NCI-H1694 (cell line): ENCODE measurements at regions not wholly inside any gene's neighbourhood (a gene's known extent, or its start where the extent isn't known, plus 50 kb on each side); places are given as distances from the start of the nearest gene placed in this dataset.
"Not testable (repeated sequence)": the region's sequence is repeated elsewhere in the genome, so short reads cannot be mapped to it uniquely, and the experiment has no call there.

ENCODE experiments used
- DNase-seq: peaks from one replicate; lab custom pipeline; 2025; lab: John Stamatoyannopoulos, UW

GRCh38 chr16:64358291-64358690 is 763.6 kb downstream of the CDH11 start:
- DNase-seq = no peak

GRCh38 chr16:64356267-64356666 is 765.6 kb downstream of the CDH11 start:
- DNase-seq = no peak

DNA sequence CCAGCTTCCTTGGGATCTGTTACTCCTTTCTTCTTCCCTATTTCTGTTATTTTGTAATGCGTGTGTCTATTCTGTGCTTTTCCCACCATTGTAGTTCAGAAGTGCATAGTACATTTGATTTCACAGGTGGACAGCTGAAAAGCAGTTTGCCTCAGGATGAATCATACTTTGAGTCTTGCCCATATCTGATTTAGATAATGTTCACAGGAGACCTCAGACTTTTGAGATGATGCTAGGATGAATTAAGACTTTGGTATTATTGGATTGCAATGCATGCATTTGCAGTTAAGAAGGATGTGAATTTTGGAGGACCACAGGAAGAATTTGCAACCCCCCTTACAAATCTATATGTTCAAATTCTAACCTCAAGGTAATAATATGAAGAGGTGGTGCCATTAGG is 769.6 kb downstream of the CDH11 start:
- no peak for DNase-seq

DNA sequence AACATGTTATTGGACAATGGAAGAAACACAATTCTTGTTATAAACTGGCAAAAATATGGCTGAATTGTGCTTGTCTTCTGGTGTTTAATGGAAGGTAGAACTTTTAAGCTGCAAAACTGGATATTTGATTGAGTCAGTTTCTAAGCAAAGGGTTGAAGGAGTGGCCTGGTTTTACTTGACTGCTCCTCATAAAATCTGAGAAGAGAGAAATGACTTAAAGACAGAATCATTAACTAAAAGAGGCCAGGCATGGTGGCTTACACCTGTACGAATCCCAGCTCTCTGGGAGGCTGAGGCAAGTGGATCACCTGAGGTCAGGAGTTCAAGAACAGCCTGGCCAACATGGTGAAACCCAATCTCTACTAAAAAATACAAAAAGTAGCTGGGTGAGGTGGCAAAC is 770.7 kb downstream of the CDH11 start:
- DNase-seq = no peak

- DNase-seq = no peak
These were observed 775.8 kb downstream of the CDH11 start for GRCh38 chr16:64346080-64346479.

DNA sequence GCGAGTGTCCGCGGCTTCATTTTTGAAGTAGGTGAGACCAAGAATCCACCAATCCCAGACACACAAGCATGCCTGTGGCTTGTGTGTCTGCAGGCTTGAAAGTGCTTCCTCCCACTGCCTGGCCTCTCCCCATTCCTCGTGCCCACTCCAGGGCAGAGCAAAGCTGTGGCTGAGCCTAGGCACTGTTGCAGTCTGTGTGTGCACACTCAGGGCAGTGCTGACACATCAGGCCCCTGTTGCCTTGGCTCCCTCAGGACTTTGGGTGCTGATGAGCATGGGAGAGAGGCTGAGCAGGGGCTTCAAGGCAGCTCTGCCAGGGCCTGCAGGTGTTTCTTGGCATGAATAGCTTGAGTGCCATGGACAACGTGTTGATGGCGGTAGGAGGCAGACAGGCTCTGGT is 776.7 kb downstream of the CDH11 start:
- DNase-seq = no peak

DNA sequence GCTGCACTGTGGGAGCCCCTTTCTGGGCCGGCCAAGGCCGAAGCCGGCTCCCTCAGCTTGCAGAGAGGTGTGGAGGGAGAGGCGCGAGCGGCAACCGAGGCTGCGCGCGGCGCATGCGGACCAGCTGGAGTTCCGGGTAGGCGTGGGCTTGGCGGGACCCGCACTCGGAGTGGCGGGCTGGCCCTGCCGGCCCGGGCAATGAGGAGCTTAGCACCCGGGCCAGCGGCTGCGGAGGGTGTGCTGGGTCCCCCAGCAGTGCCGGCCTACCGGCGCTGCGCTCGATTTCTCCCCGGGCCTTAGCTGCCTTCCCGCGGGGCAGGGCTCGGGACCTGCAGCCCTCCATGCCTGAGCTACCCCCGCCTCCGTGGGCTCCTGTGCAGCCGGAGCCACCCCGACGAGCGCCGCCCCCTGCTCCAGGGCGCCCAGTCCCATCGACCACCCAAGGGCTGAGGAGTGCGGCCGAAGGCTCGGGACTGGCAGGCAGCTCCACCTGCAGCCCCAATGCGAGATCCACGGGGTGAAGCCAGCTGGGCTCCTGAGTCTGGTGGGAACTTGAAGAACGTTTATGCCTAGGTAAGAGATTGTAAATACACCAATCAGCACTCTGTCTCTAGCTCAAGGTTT is 777.9 kb downstream of the CDH11 start:
- DNase-seq = not testable (repeated sequence)

- DNase-seq = no peak
These were observed 778.6 kb downstream of the CDH11 start for GRCh38 chr16:64343061-64343819.

DNA sequence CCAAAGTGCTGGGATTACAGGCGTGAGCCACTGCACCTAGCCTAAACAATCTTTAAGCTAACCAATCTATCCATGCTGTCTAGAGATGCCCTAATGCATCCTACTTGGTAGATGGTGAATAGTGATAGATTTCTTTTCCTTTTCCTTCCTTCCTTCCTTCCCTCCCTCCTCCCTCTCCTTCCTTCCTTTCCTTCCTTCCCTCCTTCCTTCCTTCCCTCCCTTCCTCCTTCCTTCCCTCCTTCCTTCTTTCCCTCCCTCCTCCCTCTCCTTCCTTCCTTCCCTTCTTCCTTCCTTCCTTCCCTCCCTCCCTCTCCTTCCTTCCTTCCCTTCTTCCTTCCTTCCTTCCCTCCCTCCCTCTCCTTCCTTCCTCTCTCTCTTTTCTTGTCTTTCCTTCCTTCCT is 780.5 kb downstream of the CDH11 start:
- DNase-seq = not testable (repeated sequence)

DNA sequence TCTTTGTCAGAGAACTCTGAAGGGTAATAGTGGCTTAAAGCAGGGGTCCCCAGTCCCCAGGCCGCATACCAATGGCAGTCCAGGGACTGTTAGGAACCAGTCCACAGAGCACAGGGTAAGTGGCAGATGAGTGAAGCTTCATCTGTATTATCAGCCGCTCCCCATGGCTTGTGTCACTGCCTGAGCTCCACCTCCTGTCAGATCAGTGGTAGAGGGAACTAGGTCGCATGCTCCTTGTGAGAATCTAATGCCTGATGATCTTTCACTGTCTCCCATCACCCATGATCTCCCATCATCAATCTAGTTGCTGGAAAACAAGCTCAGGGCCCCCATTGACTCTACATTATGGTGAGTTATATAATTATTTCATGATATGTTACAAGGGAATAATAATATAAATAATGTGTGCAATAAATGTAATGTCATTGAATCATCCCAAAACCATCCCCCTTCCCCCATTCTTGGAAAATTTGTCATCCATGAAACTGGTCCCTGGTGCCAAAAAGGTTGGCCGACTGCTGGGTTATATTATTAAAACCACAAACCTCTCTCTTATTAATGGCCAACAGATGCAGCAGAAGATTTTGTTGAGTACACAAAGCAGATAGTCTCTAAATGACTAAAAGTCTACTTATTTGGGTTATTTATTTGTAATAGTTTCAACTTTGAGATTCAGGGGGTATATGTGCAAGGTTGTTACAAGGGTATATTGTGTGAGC is 782.7 kb downstream of the CDH11 start:
- no peak for DNase-seq

DNA sequence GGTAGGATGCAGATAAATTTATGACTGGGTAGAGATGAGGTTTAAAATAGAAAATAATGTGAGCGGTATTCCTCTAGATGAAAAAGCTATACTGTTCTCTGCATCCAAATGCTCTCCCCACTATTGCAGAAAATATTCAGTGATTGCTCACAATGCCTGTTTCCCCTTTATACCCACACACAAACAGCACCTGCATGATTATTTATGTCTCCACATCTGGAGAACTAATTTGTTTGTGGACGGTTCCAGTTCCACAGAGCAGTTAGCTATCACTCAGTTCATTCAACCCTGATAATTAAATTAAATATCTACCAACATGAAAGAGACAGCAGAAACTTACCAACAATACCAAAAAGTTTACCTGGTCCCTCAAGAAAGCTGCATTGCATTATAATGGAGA is 800.0 kb downstream of the CDH11 start:
- no peak for DNase-seq

DNA sequence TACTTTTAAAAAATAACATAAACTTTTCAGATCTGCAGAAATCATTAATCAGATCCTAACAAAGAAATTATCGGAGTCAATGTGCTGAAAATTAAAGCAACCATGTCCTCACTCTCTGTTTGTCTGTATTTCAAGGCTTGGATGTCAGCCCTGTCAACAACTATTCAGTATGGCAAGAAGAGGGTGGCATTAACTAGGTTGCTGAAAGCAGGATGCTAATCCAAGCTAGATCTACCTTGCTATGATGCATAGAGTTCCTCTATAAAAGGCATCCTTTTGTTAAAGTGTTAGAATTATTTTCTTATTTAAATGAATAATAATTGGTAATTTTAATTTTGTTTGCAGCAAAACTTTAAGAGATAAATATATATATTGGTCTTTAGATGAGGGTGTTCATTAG is 800.8 kb downstream of the CDH11 start:
- no peak for DNase-seq

- DNase-seq = no peak
These were observed 804.3 kb downstream of the CDH11 start for GRCh38 chr16:64317601-64318000.

DNA sequence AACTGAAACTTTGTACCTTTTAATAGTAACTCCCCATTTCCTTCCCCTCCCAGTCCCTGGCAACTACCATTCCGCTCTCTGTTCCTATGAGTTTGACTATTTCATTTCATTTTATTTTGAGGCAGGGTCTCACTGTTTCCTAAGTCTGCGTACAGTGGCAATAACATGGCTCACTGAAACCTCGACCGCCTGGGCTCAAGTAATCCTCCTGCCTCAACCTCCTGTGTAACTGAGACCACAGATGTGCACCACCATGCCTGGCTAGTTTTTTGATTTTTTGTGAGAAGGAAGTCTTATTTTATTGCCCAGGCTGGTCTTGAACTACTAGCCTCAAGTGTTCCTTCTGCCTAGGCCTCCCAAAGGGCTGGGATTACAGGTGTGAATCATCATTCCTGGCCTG is 808.1 kb downstream of the CDH11 start:
- DNase-seq = no peak

- DNase-seq = no peak
These were observed 808.9 kb downstream of the CDH11 start for GRCh38 chr16:64312980-64313379.

GRCh38 chr16:64312292-64312691 is 809.6 kb downstream of the CDH11 start:
- no peak for DNase-seq

- DNase-seq = no peak
These were observed 810.6 kb downstream of the CDH11 start for GRCh38 chr16:64311241-64311640.

- no peak for DNase-seq
These were observed 812.3 kb downstream of the CDH11 start for GRCh38 chr16:64309398-64310110.

GRCh38 chr16:64308721-64309120 is 813.1 kb downstream of the CDH11 start:
- no peak for DNase-seq

GRCh38 chr16:64307431-64307830 is 814.4 kb downstream of the CDH11 start:
- DNase-seq = no peak

GRCh38 chr16:64305663-64306062 is 816.2 kb downstream of the CDH11 start:
- no peak for DNase-seq

DNA sequence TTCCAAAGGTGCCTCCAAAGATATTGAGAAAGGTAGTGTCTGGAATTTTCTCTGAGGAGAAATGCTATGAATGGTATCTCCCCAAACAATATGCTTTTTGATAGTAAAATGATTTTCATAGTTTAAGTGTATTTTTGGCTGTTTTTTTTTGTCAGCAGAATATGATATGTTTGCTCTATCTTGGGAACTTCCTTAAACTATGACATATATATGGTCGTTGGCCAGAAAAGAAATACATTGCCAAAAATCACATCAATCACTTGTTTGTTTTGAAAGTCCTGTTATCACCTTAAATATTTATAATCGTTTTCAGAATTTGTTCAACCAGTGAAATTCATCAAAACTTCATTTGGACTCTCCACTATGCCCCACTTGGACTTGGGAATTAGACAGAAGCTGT is 816.9 kb downstream of the CDH11 start:
- DNase-seq = no peak

DNA sequence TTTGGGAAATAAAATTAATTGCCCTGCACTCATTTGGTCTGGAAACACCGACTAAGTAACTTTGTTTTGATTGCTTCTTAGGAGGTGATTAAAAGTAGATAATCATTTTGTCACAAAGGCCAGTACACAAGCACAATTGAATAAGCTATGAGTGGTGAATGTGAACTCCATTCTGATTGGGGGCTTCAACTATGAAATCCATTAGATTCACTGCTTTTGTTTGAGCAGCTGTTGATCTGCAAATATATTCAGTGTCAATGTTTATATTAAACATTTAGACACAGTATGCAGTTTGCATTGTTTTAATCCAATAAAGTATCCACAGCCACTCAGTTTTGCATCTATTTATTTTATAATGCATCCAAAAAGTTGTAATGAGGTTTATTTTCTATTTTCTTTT is 817.5 kb downstream of the CDH11 start:
- no peak for DNase-seq
